Esophagus muscularis mucosa (tissue), 3 donors: ENCODE measurements at regions not wholly inside any gene's neighbourhood (a gene's known extent, or its start where the extent isn't known, plus 50 kb on each side); places are given as distances from the start of the nearest gene placed in this dataset.

ENCODE experiments used
- CTCF ChIP-seq, 3 experiments: fragments of 200-600 bp in 2 of 3; fragments of 450-650 bp in 1 of 3; sonication (generic) in 2 of 3; IDR thresholded peaks; one replicate each; pipeline ENCODE4 v1.5.1; 2017 to 2019; ENCODE audit warnings: antibody characterized with exemption in 3 of 3, mild to moderate bottlenecking in 2 of 3, moderate library complexity in 1 of 3
- POLR2A ChIP-seq: fragments of 450-650 bp; IDR thresholded peaks from one replicate; pipeline ENCODE4 v1.6.1; 2017; ENCODE audit warnings: antibody characterized with exemption, moderate library complexity, mild to moderate bottlenecking, low read depth
- POLR2AphosphoS5 ChIP-seq, 2 donors: sonication (generic); formaldehyde crosslinking; IDR thresholded peaks; one replicate each; pipeline ENCODE4 v1.6.1; 2017; ENCODE audit warnings: antibody characterized with exemption in 2 of 2

DNA sequence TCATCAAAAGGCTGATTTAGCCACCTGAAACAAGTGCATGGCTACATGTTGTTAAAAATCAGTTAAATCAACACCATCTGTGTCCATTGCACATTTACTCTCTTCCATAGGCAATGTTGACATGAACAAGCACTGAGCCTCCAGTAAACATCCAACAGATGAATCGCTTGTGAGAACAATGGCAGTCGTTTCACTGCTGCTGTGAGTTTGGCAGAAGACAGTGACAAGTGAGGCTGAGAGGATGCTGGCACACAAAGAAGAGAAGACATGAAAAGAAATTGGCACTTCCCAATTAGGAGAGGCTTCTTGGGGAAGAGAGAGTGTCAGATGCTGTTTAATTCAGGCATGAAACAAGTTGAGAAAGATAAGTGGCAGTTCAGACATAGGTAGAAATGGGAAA, 227.4 kb upstream of the STT3B start:
- TF ChIP-seq CTCF (IDR thresholded peaks at IDR 0.05) (no peak), POLR2A (no peak), POLR2AphosphoS5 (IDR thresholded peaks at IDR 0.05) (no peak)
